Neutrophil (primary cell): ENCODE measurements at regions not wholly inside any gene's neighbourhood (a gene's known extent, or its start where the extent isn't known, plus 50 kb on each side); places are given as distances from the start of the nearest gene placed in this dataset.
"Not testable (repeated sequence)": the region's sequence is repeated elsewhere in the genome, so short reads cannot be mapped to it uniquely, and the experiment has no call there.

Experiments
- H3K27ac ChIP-seq: fragments of 200-600 bp; sonication (generic); 2 replicates; pipeline ENCODE4 v1.5.1; 2016; ENCODE audit warnings: mild to moderate bottlenecking, moderate library complexity
- H3K27me3 ChIP-seq: fragments of 200-600 bp; sonication (generic); 2 replicates; pipeline ENCODE4 v1.6.0; 2016; ENCODE audit warnings: mild to moderate bottlenecking
- H3K36me3 ChIP-seq: fragments of 200-600 bp; sonication (generic); 2 replicates; pipeline ENCODE4 v1.5.1; 2017
- H3K4me1 ChIP-seq, 2 experiments: fragments of 200-600 bp in 1 of 2; sonication (generic) in 1 of 2; 1 replicate in 1 of 2; 2 replicates in 1 of 2; pipeline versions ENCODE4 v1.5.1 to v1.6.1; 2013 to 2016; ENCODE audit warnings: low read depth in 1 of 2, low read length in 1 of 2, mild to moderate bottlenecking in 1 of 2, moderate library complexity in 1 of 2; ENCODE audit not compliant: control insufficient read depth in 1 of 2, insufficient read depth in 1 of 2
- H3K4me3 ChIP-seq, 2 experiments: fragments of 200-600 bp in 1 of 2; sonication (generic) in 1 of 2; 1 replicate in 1 of 2; 2 replicates in 1 of 2; pipeline ENCODE4 v1.5.1; 2013 to 2016; ENCODE audit warnings: low read depth in 1 of 2, low read length in 1 of 2, mild to moderate bottlenecking in 1 of 2, moderate library complexity in 1 of 2
- H3K9me3 ChIP-seq: fragments of 200-600 bp; sonication (generic); 2 replicates; pipeline ENCODE4 v1.5.1; 2016
- CTCF ChIP-seq: fragments of 200-600 bp; sonication (generic); IDR thresholded peaks from 2 replicates; pipeline ENCODE4 v1.5.1; 2016; ENCODE audit warnings: antibody characterized with exemption

- Histone ChIP-seq H3K27ac (no peak overlapping the region), H3K36me3 (peaks cover 46% of the 10 kb centered on the region), H3K4me1 (no peaks in the 10 kb centered on the region), H3K9me3 (no peaks in the 10 kb centered on the region), H3K27me3 (no peaks in the 10 kb centered on the region), H3K4me3 (no peak overlapping the region)
- TF ChIP-seq CTCF: no peak
Measured at GRCh38 chr6:144468709-144469108, 183.6 kb downstream of the UTRN start.

GRCh38 chr6:144469144-144469575 lies 184.0 kb downstream of the UTRN start:
- no peaks in the 10 kb centered on the region for H3K27me3 ChIP-seq
- peaks cover 49% of the 10 kb centered on the region for H3K36me3 ChIP-seq
- H3K27ac ChIP-seq: no peak overlapping the region
- H3K4me1 ChIP-seq: no peaks in the 10 kb centered on the region
- no peaks in the 10 kb centered on the region for H3K9me3 ChIP-seq
- no peak overlapping the region for H3K4me3 ChIP-seq
- TF ChIP-seq CTCF: no peak

- not testable (repeated sequence) for H3K4me1 ChIP-seq, H3K27ac ChIP-seq, H3K9me3 ChIP-seq, H3K4me3 ChIP-seq, H3K27me3 ChIP-seq
- H3K36me3 ChIP-seq: peaks cover 49% of the 10 kb centered on the region
Measured at GRCh38 chr6:144470201-144470600, 185.1 kb downstream of the UTRN start.

GRCh38 chr6:144471986-144472385 lies 186.9 kb downstream of the UTRN start:
- no peaks in the 10 kb centered on the region for H3K27me3 ChIP-seq
- no peak overlapping the region for H3K4me3 ChIP-seq
- no peak for TF ChIP-seq CTCF
- H3K4me1 ChIP-seq: no peaks in the 10 kb centered on the region
- no peaks in the 10 kb centered on the region for H3K9me3 ChIP-seq
- H3K27ac ChIP-seq: no peak overlapping the region
- peaks cover 63% of the 10 kb centered on the region for H3K36me3 ChIP-seq

- H3K27me3 ChIP-seq: no peaks in the 10 kb centered on the region
- no peak for TF ChIP-seq CTCF
- no peak overlapping the region for H3K4me3 ChIP-seq
- H3K9me3 ChIP-seq: no peaks in the 10 kb centered on the region
- peaks cover 56% of the 10 kb centered on the region for H3K36me3 ChIP-seq
- H3K27ac ChIP-seq: no peak overlapping the region
- no peaks in the 10 kb centered on the region for H3K4me1 ChIP-seq
Measured at GRCh38 chr6:144474290-144474689, 189.2 kb downstream of the UTRN start.

- no peak overlapping the region for H3K4me3 ChIP-seq
- H3K27me3 ChIP-seq: no peaks in the 10 kb centered on the region
- no peaks in the 10 kb centered on the region for H3K4me1 ChIP-seq
- H3K27ac ChIP-seq: no peak overlapping the region
- no peak for TF ChIP-seq CTCF
- no peaks in the 10 kb centered on the region for H3K9me3 ChIP-seq
- H3K36me3 ChIP-seq: peaks cover 61% of the 10 kb centered on the region
Measured at GRCh38 chr6:144474904-144475303, 189.8 kb downstream of the UTRN start.
